SK-N-SH (cell line): ENCODE measurements at regions not wholly inside any gene's neighbourhood (a gene's known extent, or its start where the extent isn't known, plus 50 kb on each side); places are given as distances from the start of the nearest gene placed in this dataset.

Source experiments
- CTCF ChIA-PET: fragments of 300-600, 350-600 bp; formaldehyde crosslinking; extraction: SDS; loops from one replicate; lab custom pipeline; 2021; lab: Yijun Ruan, JAX
- POLR2A ChIA-PET: fragments of 350-600 bp; sonication (Branson Sonifier 250); formaldehyde crosslinking; extraction: SDS; loops from one replicate; lab custom pipeline; 2020; ENCODE audit warnings: antibody characterized with exemption, inconsistent platforms; lab: Yijun Ruan, JAX
- DNase-seq: peaks from one replicate; pipeline ENCODE4 v3.0.0; 2012
- H2AFZ ChIP-seq: fragments of 200-600 bp; sonication (generic); 2 replicates; pipeline ENCODE4 v1.8.1; 2016; ENCODE audit warnings: antibody characterized with exemption, mild to moderate bottlenecking, low read depth
- H3F3A ChIP-seq: fragments of 200-600 bp; sonication (generic); replicated peaks from 2 replicates; pipeline ENCODE3; 2016; ENCODE audit warnings: antibody characterized with exemption, mild to moderate bottlenecking; ENCODE audit not compliant: insufficient read depth
- H3K27ac ChIP-seq, 2 experiments: fragments of 200-500 bp in 1 of 2; fragments of 200-600 bp in 1 of 2; sonication (Bioruptor generic) in 1 of 2; sonication (generic), shearing (Covaris generic) in 1 of 2; 2 replicates each; pipeline versions ENCODE4 v1.5.1 to v1.6.1; 2014 to 2016; ENCODE audit warnings: low read depth in 2 of 2, inconsistent platforms in 1 of 2, low read length in 1 of 2, mild to moderate bottlenecking in 1 of 2, mixed read lengths in 1 of 2
- H3K27me3 ChIP-seq: fragments of 200-600 bp; sonication (generic), shearing (Covaris generic); 2 replicates; pipeline ENCODE4 v1.6.1; 2016; ENCODE audit warnings: mixed run types; ENCODE audit not compliant: insufficient read depth
- H3K36me3 ChIP-seq, 2 experiments: fragments of 200-500 bp in 1 of 2; fragments of 200-600 bp in 1 of 2; sonication (Bioruptor generic) in 1 of 2; sonication (generic) in 1 of 2; replicated peaks in 1 of 2; 2 replicates each; pipeline versions ENCODE3 to v1.5.1; 2014 to 2016; ENCODE audit warnings: low read length in 1 of 2, mild to moderate bottlenecking in 1 of 2; ENCODE audit not compliant: insufficient read depth in 2 of 2, control insufficient read depth in 1 of 2
- H3K4me1 ChIP-seq, 2 experiments: fragments of 200-500 bp in 1 of 2; fragments of 200-600 bp in 1 of 2; sonication (Bioruptor generic) in 1 of 2; sonication (generic), shearing (Covaris generic) in 1 of 2; 2 replicates each; pipeline versions ENCODE4 v1.5.1 to v1.6.1; 2014 to 2016; ENCODE audit warnings: low read depth in 1 of 2, low read length in 1 of 2, mixed run types in 1 of 2; ENCODE audit not compliant: insufficient read depth in 2 of 2, control insufficient read depth in 1 of 2
- H3K4me2 ChIP-seq: fragments of 200-600 bp; sonication (generic), shearing (Covaris generic); 2 replicates; pipeline ENCODE4 v1.6.1; 2017; ENCODE audit warnings: mixed run types
- H3K4me3 ChIP-seq, 2 experiments: fragments of 200-500 bp in 1 of 2; fragments of 200-600 bp in 1 of 2; sonication (Bioruptor generic) in 1 of 2; sonication (generic), shearing (Covaris generic) in 1 of 2; 2 replicates each; pipeline versions ENCODE4 v1.5.1 to v1.8.1; 2014 to 2016; ENCODE audit warnings: low read depth in 2 of 2, inconsistent platforms in 1 of 2, low read length in 1 of 2, mild to moderate bottlenecking in 1 of 2, mixed read lengths in 1 of 2, moderate library complexity in 1 of 2
- H3K79me2 ChIP-seq: fragments of 200-600 bp; sonication (generic); 2 replicates; pipeline ENCODE4 v1.8.1; 2017; ENCODE audit warnings: mild to moderate bottlenecking; ENCODE audit not compliant: insufficient read depth
- H3K9ac ChIP-seq: fragments of 200-600 bp; sonication (generic); 2 replicates; pipeline ENCODE4 v1.6.1; 2017; ENCODE audit warnings: mixed run types
- H3K9me2 ChIP-seq: fragments of 200-600 bp; sonication (generic); 2 replicates; pipeline ENCODE4 v1.6.1; 2017; ENCODE audit warnings: mixed run types
- H3K9me3 ChIP-seq: fragments of 200-600 bp; sonication (generic); 2 replicates; pipeline ENCODE4 v1.6.1; 2017; ENCODE audit warnings: mixed run types, mild to moderate bottlenecking, moderate library complexity
- H4K20me1 ChIP-seq: fragments of 200-600 bp; sonication (generic); 2 replicates; pipeline ENCODE4 v1.6.1; 2017; ENCODE audit warnings: mild to moderate bottlenecking, mixed run types; ENCODE audit not compliant: insufficient read depth
- CHD2 ChIP-seq: fragments of 150-350 bp; IDR thresholded peaks from 2 replicates; pipeline ENCODE4 v1.6.1; 2018; ENCODE audit warnings: low read length; ENCODE audit not compliant: partially characterized antibody
- ELF1 ChIP-seq: IDR thresholded peaks from 2 replicates; pipeline ENCODE4 v1.4.0; 2012
- EP300 ChIP-seq, 2 experiments: IDR thresholded peaks; 2 replicates each; pipeline versions ENCODE4 v1.4.0 to v1.6.1; 2012; ENCODE audit warnings: borderline replicate concordance in 1 of 2, low read depth in 1 of 2, low read length in 1 of 2
- EZH2phosphoT487 ChIP-seq: fragments of 200-600 bp; sonication (generic); IDR thresholded peaks from 2 replicates; pipeline ENCODE4 v1.6.1; 2017; ENCODE audit warnings: low read depth, mixed run types, mild to moderate bottlenecking, antibody characterized with exemption, moderate library complexity, borderline replicate concordance
- GATA2 ChIP-seq: sonication (generic); formaldehyde crosslinking; IDR thresholded peaks from 2 replicates; pipeline ENCODE4 v1.5.0; 2020; ENCODE audit warnings: mild to moderate bottlenecking, missing genetic modification reagents
- JUND ChIP-seq: IDR thresholded peaks from 2 replicates; pipeline ENCODE4 v1.4.0; 2012
- MEF2A ChIP-seq: IDR thresholded peaks from 2 replicates; pipeline ENCODE4 v1.4.0; 2012; ENCODE audit warnings: low read depth, borderline replicate concordance
- NFIC ChIP-seq: IDR thresholded peaks from 2 replicates; pipeline ENCODE4 v1.4.0; 2012; ENCODE audit warnings: borderline replicate concordance
- NRF1 ChIP-seq: IDR thresholded peaks from 2 replicates; pipeline ENCODE4 v1.6.1; 2012; ENCODE audit warnings: low read depth, mild to moderate bottlenecking, low read length
- RAD21 ChIP-seq: IDR thresholded peaks from 2 replicates; pipeline ENCODE4 v1.6.1; 2012; ENCODE audit warnings: mild to moderate bottlenecking, low read length
- RFX5 ChIP-seq: IDR thresholded peaks from 2 replicates; pipeline ENCODE4 v1.6.1; 2012; ENCODE audit warnings: mild to moderate bottlenecking, improper control_type of control experiment, low read length
- RXRA ChIP-seq: IDR thresholded peaks from 2 replicates; pipeline ENCODE4 v1.4.0; 2012; ENCODE audit warnings: low read depth, mild to moderate bottlenecking, borderline replicate concordance
- SMC3 ChIP-seq: IDR thresholded peaks from 2 replicates; pipeline ENCODE4 v1.6.1; 2012; ENCODE audit warnings: low read depth, low read length, improper control_type of control experiment
- YY1 ChIP-seq: IDR thresholded peaks from 2 replicates; pipeline ENCODE4 v1.4.0; 2012; ENCODE audit warnings: low read depth, mild to moderate bottlenecking
- WGBS: methylation state at CpG from one replicate; pipeline ENCODE4 v1.1.6; 2017; ENCODE audit warnings: low lambda C conversion rate; 5-methylcytosine and 5-hydroxymethylcytosine counted together
- TF ChIP-seq, protein P1 (sequence below): IDR thresholded peaks from 2 replicates; pipeline ENCODE4 v1.6.1; 2012; ENCODE audit warnings: mild to moderate bottlenecking, low read depth, low read length, moderate library complexity
- TF ChIP-seq, protein P2 (sequence below): IDR thresholded peaks from 2 replicates; pipeline ENCODE4; 2012
- TF ChIP-seq, protein P3 (sequence below): fragments of 200-600 bp; sonication (generic); IDR thresholded peaks from 2 replicates; pipeline ENCODE4 v1.6.1; 2017; ENCODE audit warnings: antibody characterized with exemption, mild to moderate bottlenecking, moderate library complexity
- TF ChIP-seq, protein P4 (sequence below): IDR thresholded peaks from 2 replicates; pipeline ENCODE4 v1.4.0; 2012; ENCODE audit warnings: low read depth

DNA sequence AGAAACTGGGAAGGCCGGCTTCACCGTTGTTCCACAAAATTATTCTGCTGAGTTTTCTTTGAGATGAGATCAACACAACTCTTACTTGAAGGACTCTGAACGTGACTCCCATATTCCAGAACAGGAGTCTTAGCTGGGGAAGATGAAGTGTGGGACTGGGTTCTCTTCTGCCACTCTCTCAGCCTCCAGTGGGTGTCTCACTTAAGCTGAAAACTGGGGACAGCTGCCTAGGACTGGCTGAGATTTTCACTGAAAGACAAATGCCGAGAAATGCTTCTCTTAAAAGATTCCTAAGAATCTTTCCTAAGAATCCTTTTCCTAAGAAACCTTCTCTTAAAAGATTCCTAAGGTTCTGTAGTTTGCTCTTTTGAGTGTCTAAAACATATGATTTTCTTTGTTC is 156.6 kb upstream of the LHCGR start:
- POLR2A ChIA-PET, result no interaction called here
- H4K20me1 ChIP-seq, result no peaks in the 10 kb centered on the region
- H3K27me3 ChIP-seq, result no peaks in the 10 kb centered on the region
- CTCF ChIA-PET, result interaction anchor here (0.9 kb wide), 1 partner anchor 15 kb away, joined by 3 read pairs; no protein-coding TSS in a partner anchor
- DNase-seq, result no peak
- H3K4me2 ChIP-seq, result no peak overlapping the region
- TF ChIP-seq RFX5 (no peak), YY1 (no peak), RAD21 (peak; percentile 44)
- TF ChIP-seq, all 33 proteins: peak for 1
- Histone ChIP-seq H3F3A (no peaks in the 10 kb centered on the region), H3K36me3 (no peaks in the 10 kb centered on the region), H3K79me2 (no peaks in the 10 kb centered on the region), H2AFZ (no peak overlapping the region), H3K4me3 (no peak overlapping the region), H3K9me2 (no peaks in the 10 kb centered on the region), H3K9me3 (no peaks in the 10 kb centered on the region), H3K27ac (no peak overlapping the region), H3K4me1 (no peaks in the 10 kb centered on the region), H3K9ac (no peak overlapping the region)
- WGBS, result 52% methylated on average over 4 of the region's 4 CpGs

DNA sequence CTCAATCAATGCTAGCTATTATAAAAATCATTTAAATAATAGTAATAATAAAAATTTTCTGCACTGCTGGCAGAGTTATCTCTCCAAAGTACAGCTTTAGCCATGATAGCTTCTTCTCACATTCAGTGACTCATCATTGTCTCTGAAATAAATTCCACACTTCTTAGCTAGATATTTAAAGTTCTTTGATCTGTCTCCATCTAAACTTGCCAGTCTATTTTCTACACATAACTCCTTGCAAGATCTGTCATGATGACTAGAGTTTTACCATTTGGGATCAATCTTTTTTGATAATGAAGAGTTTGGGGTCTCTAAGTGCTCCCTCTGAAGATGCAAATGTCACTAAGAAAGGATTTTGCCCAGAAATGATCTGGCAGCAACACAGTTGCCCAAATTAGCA is 155.4 kb upstream of the LHCGR start:
- no peaks in the 10 kb centered on the region; a peak in 1 of 4 replicates for H3K4me1 ChIP-seq
- H3K9me3 ChIP-seq, result no peaks in the 10 kb centered on the region
- TF ChIP-seq ELF1, result no peak
- no peak for TF ChIP-seq GATA2 (CRISPR knock-in tag)
- TF ChIP-seq CHD2, result no peak
- no peak for TF ChIP-seq MEF2A
- no peak for TF ChIP-seq JUND
- no peak for TF ChIP-seq SMC3
- TF ChIP-seq, protein P1, sequence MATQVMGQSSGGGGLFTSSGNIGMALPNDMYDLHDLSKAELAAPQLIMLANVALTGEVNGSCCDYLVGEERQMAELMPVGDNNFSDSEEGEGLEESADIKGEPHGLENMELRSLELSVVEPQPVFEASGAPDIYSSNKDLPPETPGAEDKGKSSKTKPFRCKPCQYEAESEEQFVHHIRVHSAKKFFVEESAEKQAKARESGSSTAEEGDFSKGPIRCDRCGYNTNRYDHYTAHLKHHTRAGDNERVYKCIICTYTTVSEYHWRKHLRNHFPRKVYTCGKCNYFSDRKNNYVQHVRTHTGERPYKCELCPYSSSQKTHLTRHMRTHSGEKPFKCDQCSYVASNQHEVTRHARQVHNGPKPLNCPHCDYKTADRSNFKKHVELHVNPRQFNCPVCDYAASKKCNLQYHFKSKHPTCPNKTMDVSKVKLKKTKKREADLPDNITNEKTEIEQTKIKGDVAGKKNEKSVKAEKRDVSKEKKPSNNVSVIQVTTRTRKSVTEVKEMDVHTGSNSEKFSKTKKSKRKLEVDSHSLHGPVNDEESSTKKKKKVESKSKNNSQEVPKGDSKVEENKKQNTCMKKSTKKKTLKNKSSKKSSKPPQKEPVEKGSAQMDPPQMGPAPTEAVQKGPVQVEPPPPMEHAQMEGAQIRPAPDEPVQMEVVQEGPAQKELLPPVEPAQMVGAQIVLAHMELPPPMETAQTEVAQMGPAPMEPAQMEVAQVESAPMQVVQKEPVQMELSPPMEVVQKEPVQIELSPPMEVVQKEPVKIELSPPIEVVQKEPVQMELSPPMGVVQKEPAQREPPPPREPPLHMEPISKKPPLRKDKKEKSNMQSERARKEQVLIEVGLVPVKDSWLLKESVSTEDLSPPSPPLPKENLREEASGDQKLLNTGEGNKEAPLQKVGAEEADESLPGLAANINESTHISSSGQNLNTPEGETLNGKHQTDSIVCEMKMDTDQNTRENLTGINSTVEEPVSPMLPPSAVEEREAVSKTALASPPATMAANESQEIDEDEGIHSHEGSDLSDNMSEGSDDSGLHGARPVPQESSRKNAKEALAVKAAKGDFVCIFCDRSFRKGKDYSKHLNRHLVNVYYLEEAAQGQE, result no peak
- no peak for TF ChIP-seq EZH2phosphoT487
- TF ChIP-seq NFIC, result no peak
- TF ChIP-seq RFX5, result no peak
- no peak for TF ChIP-seq NRF1
- TF ChIP-seq EP300 (IDR thresholded peaks at IDR 0.05; ENCODE audit: borderline replicate concordance in 1 of 2, low read depth in 1 of 2, low read length in 1 of 2), result no peak
- TF ChIP-seq, protein P2, sequence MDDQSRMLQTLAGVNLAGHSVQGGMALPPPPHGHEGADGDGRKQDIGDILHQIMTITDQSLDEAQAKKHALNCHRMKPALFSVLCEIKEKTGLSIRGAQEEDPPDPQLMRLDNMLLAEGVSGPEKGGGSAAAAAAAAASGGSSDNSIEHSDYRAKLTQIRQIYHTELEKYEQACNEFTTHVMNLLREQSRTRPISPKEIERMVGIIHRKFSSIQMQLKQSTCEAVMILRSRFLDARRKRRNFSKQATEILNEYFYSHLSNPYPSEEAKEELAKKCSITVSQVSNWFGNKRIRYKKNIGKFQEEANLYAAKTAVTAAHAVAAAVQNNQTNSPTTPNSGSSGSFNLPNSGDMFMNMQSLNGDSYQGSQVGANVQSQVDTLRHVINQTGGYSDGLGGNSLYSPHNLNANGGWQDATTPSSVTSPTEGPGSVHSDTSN, result no peak
- TF ChIP-seq RXRA, result no peak
- TF ChIP-seq, protein P3, sequence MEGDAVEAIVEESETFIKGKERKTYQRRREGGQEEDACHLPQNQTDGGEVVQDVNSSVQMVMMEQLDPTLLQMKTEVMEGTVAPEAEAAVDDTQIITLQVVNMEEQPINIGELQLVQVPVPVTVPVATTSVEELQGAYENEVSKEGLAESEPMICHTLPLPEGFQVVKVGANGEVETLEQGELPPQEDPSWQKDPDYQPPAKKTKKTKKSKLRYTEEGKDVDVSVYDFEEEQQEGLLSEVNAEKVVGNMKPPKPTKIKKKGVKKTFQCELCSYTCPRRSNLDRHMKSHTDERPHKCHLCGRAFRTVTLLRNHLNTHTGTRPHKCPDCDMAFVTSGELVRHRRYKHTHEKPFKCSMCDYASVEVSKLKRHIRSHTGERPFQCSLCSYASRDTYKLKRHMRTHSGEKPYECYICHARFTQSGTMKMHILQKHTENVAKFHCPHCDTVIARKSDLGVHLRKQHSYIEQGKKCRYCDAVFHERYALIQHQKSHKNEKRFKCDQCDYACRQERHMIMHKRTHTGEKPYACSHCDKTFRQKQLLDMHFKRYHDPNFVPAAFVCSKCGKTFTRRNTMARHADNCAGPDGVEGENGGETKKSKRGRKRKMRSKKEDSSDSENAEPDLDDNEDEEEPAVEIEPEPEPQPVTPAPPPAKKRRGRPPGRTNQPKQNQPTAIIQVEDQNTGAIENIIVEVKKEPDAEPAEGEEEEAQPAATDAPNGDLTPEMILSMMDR, result no peak
- TF ChIP-seq, protein P4, sequence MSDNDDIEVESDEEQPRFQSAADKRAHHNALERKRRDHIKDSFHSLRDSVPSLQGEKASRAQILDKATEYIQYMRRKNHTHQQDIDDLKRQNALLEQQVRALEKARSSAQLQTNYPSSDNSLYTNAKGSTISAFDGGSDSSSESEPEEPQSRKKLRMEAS, result no peak
- no peak overlapping the region for H3K4me3 ChIP-seq
- no peaks in the 10 kb centered on the region for H3K36me3 ChIP-seq
- no peak overlapping the region for H3K9ac ChIP-seq
- H3K9me2 ChIP-seq, result no peaks in the 10 kb centered on the region
- H3K79me2 ChIP-seq, result no peaks in the 10 kb centered on the region
- no peak overlapping the region for H2AFZ ChIP-seq
- no peak overlapping the region for H3K4me2 ChIP-seq
- H3F3A ChIP-seq, result no peaks in the 10 kb centered on the region
- ChIA-PET POLR2A (no interaction called here), CTCF (no interaction called here)
- no peak for DNase-seq
- H3K27ac ChIP-seq, result no peak overlapping the region
- no peaks in the 10 kb centered on the region for H4K20me1 ChIP-seq
- H3K27me3 ChIP-seq, result no peaks in the 10 kb centered on the region
